Amygdala (tissue), 56 donors: ENCODE measurements at regions not wholly inside any gene's neighbourhood (a gene's known extent, or its start where the extent isn't known, plus 50 kb on each side); places are given as distances from the start of the nearest gene placed in this dataset.

Experiments used
- DNase-seq, 56 donors: peaks; one replicate each; lab custom pipeline; 2025; lab: John Stamatoyannopoulos, UW

GRCh38 chr16:56140645-56141044 is 50.6 kb upstream of the GNAO1 start:
- no peak for DNase-seq

DNA sequence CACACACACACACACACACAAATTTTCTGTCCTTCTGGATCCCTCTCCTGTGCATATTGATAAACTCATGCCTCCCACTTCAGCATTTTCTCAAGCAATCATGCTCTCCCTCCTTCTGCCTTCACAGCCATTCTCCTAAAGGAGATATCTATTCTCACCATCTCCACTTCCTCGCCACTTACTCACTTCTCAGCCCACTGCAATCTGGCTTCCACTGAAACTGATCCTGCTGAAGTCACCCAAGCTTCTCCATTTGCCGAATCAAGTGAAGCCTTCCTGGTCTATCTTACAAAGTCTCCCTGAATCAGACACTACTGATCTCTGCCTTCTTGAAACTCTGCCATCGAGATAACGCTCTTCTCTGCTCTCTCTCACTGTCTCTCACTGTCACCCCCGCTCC is 54.0 kb upstream of the GNAO1 start:
- peak in 11 of 56 donors; percentile 5 to 47 (median 24) for DNase-seq

- no peak for DNase-seq
Observed at GRCh38 chr16:56136256-56136655, 55.0 kb upstream of the GNAO1 start.

- DNase-seq = no peak
Observed at GRCh38 chr16:56134790-56135189, 56.5 kb upstream of the GNAO1 start.

- DNase-seq = no peak
Observed at GRCh38 chr16:56125922-56126321, 65.4 kb upstream of the GNAO1 start.

GRCh38 chr16:56122251-56122650 is 69.0 kb upstream of the GNAO1 start:
- no peak for DNase-seq

DNA sequence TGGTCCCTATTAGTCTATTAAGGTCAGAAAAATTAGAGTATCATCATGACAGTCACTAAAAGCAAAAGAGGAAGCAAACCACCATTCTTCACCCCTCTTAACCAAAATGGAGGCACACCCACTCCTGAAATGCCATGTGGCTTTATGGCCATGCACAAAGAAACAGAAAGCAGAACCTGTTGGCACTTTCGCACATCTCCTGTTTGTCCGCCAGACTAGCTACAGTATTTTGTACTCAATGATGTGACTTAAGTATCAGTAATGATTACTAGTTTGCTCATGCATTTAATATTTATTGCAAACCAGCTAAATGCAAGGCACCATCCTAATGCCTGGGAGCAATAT is 70.2 kb upstream of the GNAO1 start:
- DNase-seq = no peak

DNA sequence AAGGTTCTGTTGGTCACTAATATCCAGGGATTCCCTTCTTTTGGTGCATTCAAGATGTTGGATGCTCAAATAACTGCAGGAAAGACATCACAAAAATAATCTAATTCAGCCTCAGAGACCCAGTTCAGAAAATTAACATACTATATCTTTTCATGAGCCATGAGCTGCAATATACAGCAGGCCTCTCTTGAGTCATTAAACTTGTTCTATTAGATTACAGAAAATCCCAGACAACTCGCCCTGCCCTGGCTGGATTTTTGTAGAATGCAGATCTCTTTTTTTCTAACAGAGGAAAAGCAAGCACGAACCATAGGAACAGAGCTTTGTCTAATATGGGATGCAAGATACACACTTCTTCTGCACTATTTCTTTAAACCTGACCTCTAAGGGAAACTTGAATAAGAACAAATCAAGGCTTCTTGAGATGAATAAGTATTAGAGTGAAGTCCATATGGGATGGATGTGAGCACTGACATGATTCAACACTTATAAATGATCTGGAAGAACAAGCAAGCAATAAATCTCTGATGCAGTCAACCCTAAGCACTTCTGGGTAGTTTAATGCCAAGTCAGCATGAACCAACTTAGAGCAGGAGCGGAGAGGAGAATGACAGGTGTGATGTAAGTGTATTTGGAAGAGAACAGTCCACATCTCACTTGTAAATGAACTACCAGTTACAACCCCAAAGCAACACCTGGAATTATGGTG is 70.7 kb upstream of the GNAO1 start:
- no peak for DNase-seq

DNA sequence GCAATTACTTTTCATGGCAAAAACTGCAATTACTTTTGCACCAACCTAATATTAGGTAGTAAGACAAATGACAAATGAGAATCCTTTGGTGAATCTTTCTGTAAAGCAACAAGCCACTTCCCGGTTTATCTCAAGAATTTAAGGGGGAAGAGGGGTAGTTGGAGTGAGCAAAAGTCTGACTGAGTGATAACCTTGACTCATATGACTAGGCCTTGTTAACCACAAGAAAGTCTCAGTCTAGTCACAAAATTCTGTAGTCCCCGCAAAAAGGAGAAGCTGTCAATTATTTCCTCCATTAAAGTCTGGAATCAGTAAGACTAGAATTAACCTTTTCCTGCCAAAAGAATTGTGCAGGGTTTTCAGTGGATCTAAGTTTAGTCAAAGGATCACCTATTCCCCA is 72.2 kb upstream of the GNAO1 start:
- no peak for DNase-seq

DNA sequence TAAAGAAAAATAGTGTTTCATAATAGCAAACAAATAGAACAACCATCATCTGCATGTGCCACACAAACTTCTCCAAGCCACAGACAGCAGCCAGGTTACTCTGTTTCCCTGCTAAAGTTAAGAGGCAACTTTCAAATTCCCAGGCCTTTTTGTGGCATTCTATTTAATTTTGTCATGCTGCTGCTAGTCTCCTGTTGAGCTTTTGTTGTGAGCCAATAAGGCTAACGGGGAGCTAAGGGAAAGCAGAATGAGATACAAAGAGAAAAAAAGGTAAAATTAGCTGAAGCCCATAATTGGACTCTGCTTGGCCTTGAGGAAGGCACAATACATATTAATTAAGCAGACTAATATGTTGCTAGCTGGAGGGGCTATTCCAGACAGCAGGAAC is 74.7 kb upstream of the GNAO1 start:
- DNase-seq = peak in 2 of 56 donors; percentile 10 to 53

DNA sequence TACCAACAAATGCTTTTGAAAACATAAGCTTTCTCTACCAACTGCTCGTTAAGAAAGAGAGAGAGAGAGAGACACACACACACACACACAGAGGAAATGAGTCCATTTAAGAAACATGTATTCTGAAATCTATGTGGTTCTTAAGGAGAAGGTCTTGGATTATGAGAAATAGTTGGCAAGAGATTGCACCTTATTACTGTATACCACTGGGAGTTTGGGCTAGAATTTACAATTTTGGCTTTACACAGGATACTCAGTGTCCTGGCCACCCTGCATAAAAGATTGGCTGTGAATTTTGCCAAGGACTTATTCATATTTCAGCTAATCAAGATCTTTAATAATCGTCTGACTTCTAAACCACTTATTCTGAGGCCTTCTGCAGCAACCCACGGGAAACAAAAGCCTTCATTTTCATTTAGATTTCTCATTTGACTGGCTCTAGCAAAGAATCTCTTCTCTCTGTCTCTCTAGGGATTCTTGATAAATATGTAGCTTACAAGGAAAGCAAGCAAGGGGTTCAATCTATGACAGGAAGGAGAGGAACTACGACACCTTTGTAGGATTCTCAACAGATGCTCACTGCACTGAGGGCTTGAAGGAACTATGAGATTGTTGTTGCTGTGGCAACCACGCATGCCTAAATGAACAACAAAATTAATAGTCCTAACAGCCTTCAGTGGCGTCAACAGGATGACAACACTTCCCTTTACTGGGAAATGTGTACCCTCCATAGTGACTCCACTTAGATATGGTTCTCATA is 75.3 kb upstream of the GNAO1 start:
- peak in 13 of 56 donors; percentile 4 to 53 (median 12) for DNase-seq

- DNase-seq = no peak
Observed at GRCh38 chr16:56113223-56113622, 78.1 kb upstream of the GNAO1 start.

GRCh38 chr16:56111100-56111499 is 80.2 kb upstream of the GNAO1 start:
- DNase-seq = no peak

DNA sequence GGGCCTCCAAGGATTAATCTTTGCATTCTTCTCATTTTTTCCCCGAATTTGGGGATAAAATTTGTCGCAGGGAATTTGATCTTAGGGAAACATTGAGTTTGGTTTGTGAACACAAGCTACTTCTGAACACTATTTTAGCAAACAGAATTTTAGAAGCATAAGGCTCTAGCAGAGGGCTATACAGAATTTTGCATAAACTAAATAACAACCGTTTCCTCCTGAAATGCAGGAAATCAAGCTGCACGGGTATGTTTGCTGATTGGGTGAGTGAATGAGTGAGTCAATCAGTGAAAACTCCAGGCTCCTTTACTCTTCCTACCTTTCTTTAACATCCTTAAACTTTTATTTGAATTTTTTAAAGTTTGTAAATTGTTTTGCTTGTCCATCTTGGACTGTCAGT is 81.3 kb upstream of the GNAO1 start:
- DNase-seq = no peak

- DNase-seq = peak in 2 of 56 donors; percentile 31 to 41
Observed at GRCh38 chr16:56109205-56109604, 82.1 kb upstream of the GNAO1 start.

DNA sequence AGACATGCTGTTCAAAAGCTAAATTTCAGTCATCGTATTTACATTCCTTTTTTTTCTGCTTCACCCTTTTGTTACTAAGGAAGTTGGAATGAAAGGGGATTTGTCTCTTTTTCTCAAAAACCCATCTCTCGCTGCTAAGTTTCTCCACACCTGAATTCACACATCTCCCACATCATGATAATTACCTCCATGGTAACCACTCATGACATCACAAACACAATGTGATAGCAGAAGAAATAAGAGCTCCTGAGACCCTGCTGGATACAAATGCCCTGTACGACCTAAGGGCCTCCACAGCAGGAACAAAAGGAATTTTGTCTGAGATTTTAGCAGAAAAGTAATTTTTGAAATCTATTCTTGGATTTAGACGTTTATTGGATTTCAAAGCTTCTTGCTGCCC is 82.6 kb upstream of the GNAO1 start:
- no peak for DNase-seq

GRCh38 chr16:56108056-56108471 is 83.2 kb upstream of the GNAO1 start:
- peak in 51 of 56 donors; percentile 14 to 83 (median 56) for DNase-seq

- no peak for DNase-seq
Observed at GRCh38 chr16:56106527-56106926, 84.8 kb upstream of the GNAO1 start.

DNA sequence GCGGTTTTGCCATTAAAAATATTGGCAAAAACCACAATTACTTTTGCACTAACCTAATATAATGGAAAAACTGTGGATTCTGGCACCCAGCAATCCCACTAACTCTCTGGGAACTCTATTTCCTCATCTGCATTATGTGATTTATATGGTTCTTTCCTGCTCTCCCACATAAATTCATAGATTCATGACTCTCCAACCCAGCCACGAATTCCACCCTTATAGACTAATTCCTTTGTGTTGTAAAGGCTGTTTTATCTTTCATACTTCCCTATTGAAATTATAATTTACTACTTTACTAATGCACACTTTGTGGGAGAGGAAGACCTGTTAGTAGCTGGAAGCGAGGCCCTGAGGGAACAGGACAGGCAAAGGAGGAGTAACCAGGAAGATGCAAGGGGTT is 88.4 kb upstream of the GNAO1 start:
- DNase-seq = no peak

DNA sequence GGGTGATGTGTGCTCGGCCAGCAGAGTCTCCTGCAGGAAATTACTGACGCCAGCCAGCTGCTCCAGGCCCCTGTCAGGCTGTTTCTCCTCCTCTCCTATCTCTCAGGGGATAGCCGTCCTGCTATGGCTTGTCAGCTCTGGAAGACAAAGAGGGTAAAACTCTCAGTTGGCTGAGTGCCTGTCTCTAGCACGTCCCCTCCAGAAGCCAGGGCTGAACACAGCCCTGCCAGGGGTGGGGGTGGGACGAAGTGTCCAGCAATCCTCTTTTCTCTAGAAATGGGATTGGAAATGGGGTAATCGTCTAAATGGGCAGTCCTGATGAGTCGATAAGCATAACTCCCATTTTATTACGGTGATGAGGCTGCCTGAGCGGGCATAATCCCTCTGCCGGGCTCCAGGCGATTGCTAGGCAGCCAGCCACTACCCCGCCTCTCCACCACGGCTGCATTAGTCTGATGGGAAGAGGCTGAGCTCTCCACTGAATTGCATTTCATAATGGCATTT is 89.1 kb upstream of the GNAO1 start:
- DNase-seq = peak in 38 of 56 donors; percentile 5 to 72 (median 30)

- DNase-seq = no peak
Observed at GRCh38 chr16:56101480-56101879, 89.8 kb upstream of the GNAO1 start.

- DNase-seq = no peak
Observed at GRCh38 chr16:56097306-56097705, 94.0 kb upstream of the GNAO1 start.
